GM12801 (cell line): ENCODE measurements at regions not wholly inside any gene's neighbourhood (a gene's known extent, or its start where the extent isn't known, plus 50 kb on each side); places are given as distances from the start of the nearest gene placed in this dataset.

Source experiments
- TF ChIP-seq, protein P1 (sequence below): IDR thresholded peaks from one replicate; pipeline ENCODE4 v1.5.1; 2011; ENCODE audit warnings: control low read depth; ENCODE audit not compliant: insufficient read length; ENCODE audit errors: extremely low read depth

DNA sequence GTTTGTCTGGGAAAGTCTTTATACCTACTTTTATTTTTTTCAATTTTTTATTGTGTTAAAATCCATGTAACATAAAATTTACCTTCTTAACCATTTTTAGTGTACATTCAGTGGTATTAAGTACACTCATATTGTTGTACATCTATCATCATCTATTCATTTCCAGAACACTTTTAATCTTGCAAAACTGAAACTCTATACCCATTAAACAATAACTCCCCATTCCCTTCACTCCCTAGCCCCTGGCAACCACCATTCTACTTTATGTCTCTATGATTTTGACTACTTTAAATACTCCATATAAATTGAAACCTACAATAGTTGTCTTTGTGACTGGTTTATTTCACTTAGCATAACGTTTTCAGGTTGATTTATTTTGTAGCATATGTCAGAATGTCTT lies 131.9 kb upstream of the SLC38A2 start:
- TF ChIP-seq, protein P1, sequence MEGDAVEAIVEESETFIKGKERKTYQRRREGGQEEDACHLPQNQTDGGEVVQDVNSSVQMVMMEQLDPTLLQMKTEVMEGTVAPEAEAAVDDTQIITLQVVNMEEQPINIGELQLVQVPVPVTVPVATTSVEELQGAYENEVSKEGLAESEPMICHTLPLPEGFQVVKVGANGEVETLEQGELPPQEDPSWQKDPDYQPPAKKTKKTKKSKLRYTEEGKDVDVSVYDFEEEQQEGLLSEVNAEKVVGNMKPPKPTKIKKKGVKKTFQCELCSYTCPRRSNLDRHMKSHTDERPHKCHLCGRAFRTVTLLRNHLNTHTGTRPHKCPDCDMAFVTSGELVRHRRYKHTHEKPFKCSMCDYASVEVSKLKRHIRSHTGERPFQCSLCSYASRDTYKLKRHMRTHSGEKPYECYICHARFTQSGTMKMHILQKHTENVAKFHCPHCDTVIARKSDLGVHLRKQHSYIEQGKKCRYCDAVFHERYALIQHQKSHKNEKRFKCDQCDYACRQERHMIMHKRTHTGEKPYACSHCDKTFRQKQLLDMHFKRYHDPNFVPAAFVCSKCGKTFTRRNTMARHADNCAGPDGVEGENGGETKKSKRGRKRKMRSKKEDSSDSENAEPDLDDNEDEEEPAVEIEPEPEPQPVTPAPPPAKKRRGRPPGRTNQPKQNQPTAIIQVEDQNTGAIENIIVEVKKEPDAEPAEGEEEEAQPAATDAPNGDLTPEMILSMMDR, result no peak

DNA sequence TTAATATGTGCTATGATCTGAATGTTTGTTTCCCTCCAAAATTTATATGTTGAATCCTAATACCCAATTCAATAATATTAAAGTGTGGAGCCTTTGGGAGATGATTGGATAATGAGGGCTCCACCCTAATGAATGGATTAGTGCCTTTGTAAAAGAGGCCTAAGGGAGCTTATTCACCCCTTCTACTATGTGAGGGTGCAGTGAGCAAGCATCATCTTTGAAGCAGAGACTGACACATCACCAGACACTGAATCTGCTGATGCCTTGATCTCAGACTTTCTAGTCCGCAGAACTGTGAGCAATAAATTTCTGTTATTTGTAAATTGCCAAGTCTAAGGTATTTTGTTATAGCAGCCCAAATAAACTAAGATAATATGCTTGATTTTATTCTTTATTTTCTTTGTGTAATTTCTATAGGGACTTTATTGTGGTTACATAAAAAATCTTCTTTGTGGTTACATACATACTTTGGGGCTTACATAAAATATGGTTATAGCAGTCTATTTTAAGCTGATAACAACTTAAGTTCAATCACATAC lies 131.1 kb upstream of the SLC38A2 start:
- TF ChIP-seq, protein P1, result no peak

- TF ChIP-seq, protein P1, result no peak
These were observed 128.1 kb upstream of the SLC38A2 start for GRCh38 chr12:46500673-46501072.

- TF ChIP-seq, protein P1, result no peak
These were observed 127.3 kb upstream of the SLC38A2 start for GRCh38 chr12:46499901-46500300.

GRCh38 chr12:46499226-46499625 lies 126.7 kb upstream of the SLC38A2 start:
- TF ChIP-seq, protein P1, result no peak

DNA sequence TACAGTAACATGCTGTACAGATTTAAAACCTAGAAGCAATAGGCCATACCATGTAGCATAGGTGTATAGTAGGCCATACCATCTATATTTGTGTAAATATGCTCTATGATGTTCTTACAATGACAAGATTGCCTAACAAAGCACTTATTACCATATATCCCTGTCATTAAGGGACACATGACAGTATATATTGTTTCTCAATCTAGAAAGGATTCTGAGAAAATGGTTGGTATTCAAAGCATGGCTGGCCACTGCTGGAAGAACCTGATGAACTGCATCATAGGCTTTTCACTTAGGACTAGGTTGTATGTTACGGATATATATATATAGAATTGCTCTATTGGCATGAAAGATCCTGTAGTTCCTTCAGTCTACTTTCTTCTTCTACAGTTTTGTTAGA lies 125.2 kb upstream of the SLC38A2 start:
- TF ChIP-seq, protein P1, result no peak

GRCh38 chr12:46494424-46494823 lies 121.9 kb upstream of the SLC38A2 start:
- TF ChIP-seq, protein P1, result no peak

DNA sequence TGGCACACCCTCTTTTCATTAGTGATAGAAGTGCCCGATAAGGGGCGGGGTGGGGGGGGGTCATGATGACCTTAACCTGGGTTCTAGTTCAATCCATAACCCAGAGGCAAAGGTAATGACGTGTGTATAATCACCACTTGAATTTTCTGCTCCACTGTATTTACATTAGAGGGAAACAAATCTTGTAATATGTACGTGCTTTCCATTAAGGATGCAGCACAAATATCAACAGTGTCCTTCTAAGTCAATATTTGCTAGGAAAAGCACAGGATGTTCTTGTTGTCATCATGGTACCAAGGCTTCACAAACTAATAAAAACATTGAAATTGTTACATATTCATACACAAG lies 121.2 kb upstream of the SLC38A2 start:
- TF ChIP-seq, protein P1, result no peak
